H1 (cell line): ENCODE measurements at regions not wholly inside any gene's neighbourhood (a gene's known extent, or its start where the extent isn't known, plus 50 kb on each side); places are given as distances from the start of the nearest gene placed in this dataset.
A peak's percentile ranks its signal among the peaks of the same experiment; 100 is the strongest.

ENCODE experiments used
- CTCF ChIA-PET: fragments of 300-600 bp; sonication (Branson Sonifier 250); formaldehyde crosslinking; loops from one replicate; lab custom pipeline; 2021; ENCODE audit not compliant: partially characterized antibody; lab: Charles Lee
- POLR2A ChIA-PET: fragments of 300-600 bp; sonication (Branson Sonifier 250); formaldehyde crosslinking; loops from one replicate; lab custom pipeline; 2021; ENCODE audit warnings: inconsistent platforms; ENCODE audit not compliant: partially characterized antibody; lab: Charles Lee
- DNase-seq, 2 experiments: peaks; one replicate each; pipeline versions ENCODE4 v3.0.0 to v3.0.0-alpha.2; 2010 to 2022; ENCODE audit warnings: low spot score in 2 of 2, low read depth in 1 of 2, mixed read lengths in 1 of 2
- FAIRE-seq: peaks from 2 replicates; lab custom pipeline; 2011; peaks lifted over from hg19 to GRCh38; lab: Jason Lieb, UNC
- H2AFZ ChIP-seq: 2 replicates; pipeline ENCODE4 v1.8.1; 2012; ENCODE audit warnings: low read length, inconsistent platforms
- H2AK5ac ChIP-seq: 2 replicates; pipeline ENCODE4 v1.6.1; 2013; ENCODE audit warnings: low read depth, low read length
- H2BK120ac ChIP-seq: replicated peaks from 2 replicates; pipeline ENCODE3; 2013; ENCODE audit warnings: low read depth, low read length, inconsistent platforms
- H2BK12ac ChIP-seq: 2 replicates; pipeline ENCODE4 v1.6.1; 2013; ENCODE audit warnings: low read depth, low read length
- H2BK15ac ChIP-seq: 2 replicates; pipeline ENCODE4 v1.6.1; 2013; ENCODE audit warnings: low read length
- H2BK20ac ChIP-seq: 2 replicates; pipeline ENCODE4 v1.6.1; 2013; ENCODE audit warnings: low read length
- H2BK5ac ChIP-seq: 2 replicates; pipeline ENCODE4 v1.6.1; 2013; ENCODE audit warnings: low read depth, low read length
- H3K14ac ChIP-seq: 2 replicates; pipeline ENCODE4 v1.6.1; 2013; ENCODE audit warnings: inconsistent platforms; ENCODE audit not compliant: insufficient read length
- H3K18ac ChIP-seq: 2 replicates; pipeline ENCODE4 v1.6.1; 2013; ENCODE audit warnings: low read length; ENCODE audit errors: extremely low read depth
- H3K23ac ChIP-seq: 2 replicates; pipeline ENCODE4 v1.6.1; 2013; ENCODE audit warnings: inconsistent platforms; ENCODE audit not compliant: insufficient read length
- H3K23me2 ChIP-seq: 2 replicates; pipeline ENCODE4 v1.6.1; 2013; ENCODE audit warnings: low read depth, low read length
- H3K27ac ChIP-seq: 2 replicates; pipeline ENCODE4 v1.6.1; 2011; ENCODE audit warnings: low read depth, low read length, inconsistent platforms
- H3K27me3 ChIP-seq, 4 experiments: replicated peaks in 1 of 4; 1 replicate in 1 of 4; 2 replicates in 3 of 4; pipeline versions ENCODE4 v1.6.1 to v1.8.1; 2011 to 2013; ENCODE audit warnings: low read length in 3 of 4, mild to moderate bottlenecking in 3 of 4, inconsistent platforms in 2 of 4, mixed read lengths in 2 of 4, moderate library complexity in 1 of 4; ENCODE audit not compliant: control insufficient read depth in 3 of 4, insufficient read depth in 3 of 4; ENCODE audit errors: extremely low read depth in 1 of 4
- H3K36me3 ChIP-seq, 4 experiments: 2 replicates each; pipeline versions ENCODE4 v1.6.1 to v1.8.1; 2011 to 2013; ENCODE audit warnings: mild to moderate bottlenecking in 4 of 4, low read length in 3 of 4, moderate library complexity in 2 of 4, control low read depth in 1 of 4, inconsistent platforms in 1 of 4; ENCODE audit not compliant: insufficient read depth in 4 of 4, control insufficient read depth in 2 of 4
- H3K4ac ChIP-seq: replicated peaks from 2 replicates; pipeline ENCODE3; 2013; ENCODE audit warnings: low read length, low read depth, mixed read lengths, inconsistent platforms; ENCODE audit not compliant: insufficient read length
- H3K4me1 ChIP-seq, 4 experiments: replicated peaks in 1 of 4; 1 replicate in 1 of 4; 2 replicates in 3 of 4; pipeline versions ENCODE4 v1.6.1 to v1.8.1; 2011 to 2013; ENCODE audit warnings: low read length in 3 of 4, inconsistent platforms in 2 of 4, mixed read lengths in 1 of 4; ENCODE audit not compliant: insufficient read depth in 4 of 4, control insufficient read depth in 3 of 4
- H3K4me2 ChIP-seq, 2 experiments: 2 replicates each; pipeline versions ENCODE4 v1.6.1 to v1.8.1; 2011 to 2013; ENCODE audit warnings: low read depth in 2 of 2, low read length in 2 of 2, control low read depth in 1 of 2, inconsistent platforms in 1 of 2, mild to moderate bottlenecking in 1 of 2; ENCODE audit not compliant: insufficient read depth in 1 of 2
- H3K4me3 ChIP-seq, 4 experiments: fragments of 200-600, 300-600 bp in 1 of 4; sonication (generic), shearing (Covaris generic), sonication (Bioruptor Twin) in 1 of 4; 2 replicates each; pipeline versions ENCODE4 v1.5.1 to v1.8.1; 2011 to 2016; ENCODE audit warnings: low read length in 4 of 4, low read depth in 3 of 4, control low read depth in 2 of 4, inconsistent platforms in 2 of 4, mild to moderate bottlenecking in 2 of 4, mixed read lengths in 1 of 4, moderate library complexity in 1 of 4; ENCODE audit not compliant: insufficient read depth in 2 of 4; ENCODE audit errors: extremely low read depth in 1 of 4
- H3K56ac ChIP-seq: replicated peaks from 2 replicates; pipeline ENCODE3; 2013; ENCODE audit warnings: low read depth, mild to moderate bottlenecking, mixed read lengths, low read length, inconsistent platforms; ENCODE audit not compliant: insufficient read length
- H3K79me1 ChIP-seq: 2 replicates; pipeline ENCODE4 v1.6.1; 2013; ENCODE audit warnings: low read depth, low read length, control low read depth
- H3K79me2 ChIP-seq, 2 experiments: 2 replicates each; pipeline versions ENCODE4 v1.6.1 to v1.8.1; 2012 to 2013; ENCODE audit warnings: low read length in 2 of 2, mild to moderate bottlenecking in 2 of 2, inconsistent platforms in 1 of 2; ENCODE audit not compliant: insufficient read depth in 2 of 2, control insufficient read depth in 1 of 2
- H3K9ac ChIP-seq, 4 experiments: replicated peaks in 1 of 4; 1 replicate in 1 of 4; 2 replicates in 3 of 4; pipeline versions ENCODE4 v1.6.1 to v1.8.1; 2011 to 2013; ENCODE audit warnings: low read depth in 3 of 4, low read length in 3 of 4, control low read depth in 2 of 4, mild to moderate bottlenecking in 2 of 4, moderate library complexity in 2 of 4, inconsistent platforms in 1 of 4; ENCODE audit errors: extremely low read depth in 1 of 4
- H3K9me3 ChIP-seq, 2 experiments: 2 replicates each; pipeline versions ENCODE4 v1.6.1 to v1.8.1; 2012 to 2013; ENCODE audit warnings: mild to moderate bottlenecking in 2 of 2, moderate library complexity in 2 of 2, control low read depth in 1 of 2, inconsistent platforms in 1 of 2, low read depth in 1 of 2, low read length in 1 of 2, mixed read lengths in 1 of 2; ENCODE audit not compliant: insufficient read depth in 2 of 2
- H4K20me1 ChIP-seq, 2 experiments: replicated peaks in 1 of 2; 2 replicates each; pipeline versions ENCODE3 to v1.8.1; 2011 to 2013; ENCODE audit warnings: inconsistent platforms in 2 of 2, low read length in 2 of 2, mild to moderate bottlenecking in 1 of 2; ENCODE audit not compliant: insufficient read depth in 2 of 2, control insufficient read depth in 1 of 2
- H4K5ac ChIP-seq: 2 replicates; pipeline ENCODE4 v1.6.1; 2013; ENCODE audit warnings: low read length, low read depth, mixed read lengths, inconsistent platforms; ENCODE audit not compliant: insufficient read length
- H4K8ac ChIP-seq: 2 replicates; pipeline ENCODE4 v1.8.0; 2013; ENCODE audit warnings: mild to moderate bottlenecking, moderate library complexity, low read length, inconsistent platforms; ENCODE audit not compliant: insufficient read depth; ENCODE audit errors: extremely low read depth
- H4K91ac ChIP-seq: replicated peaks from 2 replicates; pipeline ENCODE3; 2013; ENCODE audit warnings: low read length, mixed read lengths, inconsistent platforms; ENCODE audit not compliant: insufficient read length
- EP300 ChIP-seq, 2 experiments: IDR thresholded peaks; 1 replicate in 1 of 2; 2 replicates in 1 of 2; pipeline ENCODE4 v1.6.1; 2011 to 2012; ENCODE audit warnings: low read depth in 2 of 2, low read length in 2 of 2, mild to moderate bottlenecking in 2 of 2, borderline replicate concordance in 1 of 2, inconsistent platforms in 1 of 2, moderate library complexity in 1 of 2
- GABPA ChIP-seq: IDR thresholded peaks from 2 replicates; pipeline ENCODE4 v1.6.1; 2011; ENCODE audit warnings: mild to moderate bottlenecking, low read length, moderate library complexity, borderline replicate concordance; ENCODE audit not compliant: insufficient read depth
- JUND ChIP-seq: IDR thresholded peaks from 2 replicates; pipeline ENCODE4 v1.6.1; 2011; ENCODE audit warnings: mild to moderate bottlenecking, improper control_type of control experiment, low read length
- RBBP5 ChIP-seq: IDR thresholded peaks from 2 replicates; pipeline ENCODE4 v1.7.1; 2012; ENCODE audit warnings: low read depth, mild to moderate bottlenecking, inconsistent platforms, low read length, moderate library complexity, borderline replicate concordance
- SRF ChIP-seq: IDR thresholded peaks from 2 replicates; pipeline ENCODE4 v1.6.1; 2011; ENCODE audit warnings: mild to moderate bottlenecking, low read depth, low read length, moderate library complexity
- WGBS, 2 experiments: shearing (Covaris generic) in 1 of 2; methylation state at CpG; one replicate each; pipeline versions ENCODE4 v1.1.6 to v1.1.7; 2013 to 2015; ENCODE audit warnings: low lambda C conversion rate in 2 of 2, mixed read lengths in 2 of 2, inconsistent platforms in 1 of 2, low coverage in 1 of 2, missing lambda C conversion rate in 1 of 2; ENCODE audit not compliant: insufficient replicate concordance in 2 of 2, insufficient coverage in 1 of 2, insufficient read length in 1 of 2; ENCODE audit errors: extremely low coverage in 1 of 2, missing lambda C conversion rate in 1 of 2; 5-methylcytosine and 5-hydroxymethylcytosine counted together
- TF ChIP-seq, protein P1 (sequence below): IDR thresholded peaks from 2 replicates; pipeline ENCODE4 v1.6.1; 2011; ENCODE audit warnings: low read depth, mild to moderate bottlenecking, low read length; ENCODE audit not compliant: insufficient read depth

DNA sequence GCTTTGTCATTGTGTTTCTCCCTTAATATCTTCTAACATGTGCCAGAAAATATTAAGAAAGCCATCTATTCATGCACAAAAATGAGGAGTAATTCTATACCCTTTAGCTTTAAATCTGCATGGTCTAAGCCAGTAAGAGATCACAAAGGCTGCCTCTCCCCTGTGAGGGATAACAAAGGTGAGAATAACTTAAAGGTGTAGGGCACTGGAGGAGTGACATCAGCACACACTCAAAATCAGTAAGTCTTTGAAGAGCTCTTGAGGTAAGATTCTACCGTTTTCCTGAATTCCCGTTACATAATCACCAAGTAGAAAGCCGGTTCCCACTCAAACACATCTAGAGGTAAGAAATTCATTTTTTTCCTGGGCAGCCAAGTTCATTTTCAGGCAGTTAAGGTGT, 123.9 kb upstream of the SULT1C3 start:
- Histone ChIP-seq H2AFZ (no peak overlapping the region), H3K36me3 (no peaks in the 10 kb centered on the region), H3K27me3 (no peaks in the 10 kb centered on the region), H2BK15ac (no peak overlapping the region), H2AK5ac (no peak overlapping the region), H3K23ac (no peak overlapping the region), H3K4me1 (peaks cover 0 to 2% (median 1%) of the 10 kb centered on the region in 4 experiments; a peak in 2 of 7 replicates), H3K4ac (no peak overlapping the region), H4K8ac (no peak overlapping the region), H3K4me2 (no peak overlapping the region), H3K27ac (no peak overlapping the region), H3K18ac (no peak overlapping the region), H3K14ac (no peak overlapping the region), H2BK12ac (no peak overlapping the region), H3K4me3 (no peak overlapping the region), H3K56ac (no peak overlapping the region), H2BK5ac (no peak overlapping the region), H3K79me1 (no peaks in the 10 kb centered on the region), H3K9ac (no peak overlapping the region), H3K23me2 (no peaks in the 10 kb centered on the region), H4K91ac (no peak overlapping the region), H3K9me3 (0 out of 4 replicates have a peak, but pooled peaks cover 0 to 4% of the 10 kb centered on the region in 2 experiments), H2BK20ac (no peak overlapping the region), H2BK120ac (no peak overlapping the region), H3K79me2 (no peaks in the 10 kb centered on the region), H4K20me1 (no peaks in the 10 kb centered on the region), H4K5ac (no peak overlapping the region)
- 83% methylated on average over 3 of the region's 3 CpGs; no CpG with 5 or more reads in 1 of the 2 experiments for WGBS, 2 experiments
- POLR2A ChIA-PET: no interaction called here
- DNase-seq: no peak
- CTCF ChIA-PET: interaction anchor here (0.7 to 0.9 kb wide), 3 partner anchors 17 to 179 kb away, joined by 3 read pairs; no protein-coding TSS in a partner anchor
- peak; percentile 7 for FAIRE-seq
- no peak for TF ChIP-seq SRF
- TF ChIP-seq, protein P1, sequence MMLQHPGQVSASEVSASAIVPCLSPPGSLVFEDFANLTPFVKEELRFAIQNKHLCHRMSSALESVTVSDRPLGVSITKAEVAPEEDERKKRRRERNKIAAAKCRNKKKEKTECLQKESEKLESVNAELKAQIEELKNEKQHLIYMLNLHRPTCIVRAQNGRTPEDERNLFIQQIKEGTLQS: no peak
- no peak for TF ChIP-seq EP300 (IDR thresholded peaks at IDR 0.05; ENCODE audit: borderline replicate concordance in 1 of 2, low read depth in 2 of 2, low read length in 2 of 2)
- no peak for TF ChIP-seq JUND
- no peak for TF ChIP-seq GABPA
- no peak for TF ChIP-seq RBBP5
